ENCODE measurements at regions not wholly inside any gene's neighbourhood (a gene's known extent, or its start where the extent isn't known, plus 50 kb on each side); places are given as distances from the start of the nearest gene placed in this dataset.
"Not testable (repeated sequence)": the region's sequence is repeated elsewhere in the genome, so short reads cannot be mapped to it uniquely, and the experiment has no call there.

- not testable (repeated sequence) for H3K27me3 ChIP-seq (replicated peaks; ENCODE audit: control insufficient read depth, insufficient read depth, low read length); DNase-seq (ENCODE audit: low read depth); H3K36me3 ChIP-seq (ENCODE audit: control insufficient read depth, insufficient read depth, low read length, severe bottlenecking); H3K4me3 ChIP-seq (ENCODE audit: low read length); H3K9ac ChIP-seq (ENCODE audit: low read length); H3K9me3 ChIP-seq (ENCODE audit: control insufficient read depth, low read length); H3K4me1 ChIP-seq (ENCODE audit: control insufficient read depth, insufficient read depth, low read length)
These were observed 57.8 kb upstream of the NBPF8 start for GRCh38 chr1:120357046-120357445.

DNA sequence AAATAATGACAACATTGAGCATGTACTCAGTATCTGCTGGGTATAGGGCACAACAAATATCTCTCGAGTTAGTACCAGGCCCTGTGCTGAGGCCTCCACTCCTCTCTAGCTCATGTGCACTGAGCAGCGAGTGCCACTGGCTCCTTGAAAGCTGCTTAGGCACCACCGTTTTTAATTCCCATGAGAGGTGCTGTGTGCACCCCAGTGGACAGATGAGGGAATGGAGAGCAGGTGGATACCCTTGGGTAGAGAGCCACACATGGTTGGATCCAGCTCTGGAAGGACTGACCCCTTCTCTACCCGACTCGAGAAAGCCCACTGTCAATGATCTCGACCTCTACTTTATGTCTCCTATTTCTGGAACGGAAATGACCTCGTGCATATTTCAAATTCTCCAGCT, 58.7 kb upstream of the NBPF8 start:
- not testable (repeated sequence) for H3K4me1 ChIP-seq (ENCODE audit: control insufficient read depth, insufficient read depth, low read length); DNase-seq (ENCODE audit: low read depth); H3K9me3 ChIP-seq (ENCODE audit: control insufficient read depth, low read length); H3K4me3 ChIP-seq (ENCODE audit: low read length); H3K36me3 ChIP-seq (ENCODE audit: control insufficient read depth, insufficient read depth, low read length, severe bottlenecking); H3K9ac ChIP-seq (ENCODE audit: low read length); H3K27me3 ChIP-seq (replicated peaks; ENCODE audit: control insufficient read depth, insufficient read depth, low read length)

GRCh38 chr1:120354618-120355184, 60.1 kb upstream of the NBPF8 start:
- DNase-seq (ENCODE audit: low read depth), result peak; percentile 0
- H3K27me3 ChIP-seq (replicated peaks; ENCODE audit: control insufficient read depth, insufficient read depth, low read length); H3K4me1 ChIP-seq (ENCODE audit: control insufficient read depth, insufficient read depth, low read length); H3K36me3 ChIP-seq (ENCODE audit: control insufficient read depth, insufficient read depth, low read length, severe bottlenecking); H3K9me3 ChIP-seq (ENCODE audit: control insufficient read depth, low read length): not testable (repeated sequence)
- peak overlapping the region; percentile 64 for H3K9ac ChIP-seq (ENCODE audit: low read length)
- H3K4me3 ChIP-seq (ENCODE audit: low read length), result peak overlapping the region; percentile 61

DNA sequence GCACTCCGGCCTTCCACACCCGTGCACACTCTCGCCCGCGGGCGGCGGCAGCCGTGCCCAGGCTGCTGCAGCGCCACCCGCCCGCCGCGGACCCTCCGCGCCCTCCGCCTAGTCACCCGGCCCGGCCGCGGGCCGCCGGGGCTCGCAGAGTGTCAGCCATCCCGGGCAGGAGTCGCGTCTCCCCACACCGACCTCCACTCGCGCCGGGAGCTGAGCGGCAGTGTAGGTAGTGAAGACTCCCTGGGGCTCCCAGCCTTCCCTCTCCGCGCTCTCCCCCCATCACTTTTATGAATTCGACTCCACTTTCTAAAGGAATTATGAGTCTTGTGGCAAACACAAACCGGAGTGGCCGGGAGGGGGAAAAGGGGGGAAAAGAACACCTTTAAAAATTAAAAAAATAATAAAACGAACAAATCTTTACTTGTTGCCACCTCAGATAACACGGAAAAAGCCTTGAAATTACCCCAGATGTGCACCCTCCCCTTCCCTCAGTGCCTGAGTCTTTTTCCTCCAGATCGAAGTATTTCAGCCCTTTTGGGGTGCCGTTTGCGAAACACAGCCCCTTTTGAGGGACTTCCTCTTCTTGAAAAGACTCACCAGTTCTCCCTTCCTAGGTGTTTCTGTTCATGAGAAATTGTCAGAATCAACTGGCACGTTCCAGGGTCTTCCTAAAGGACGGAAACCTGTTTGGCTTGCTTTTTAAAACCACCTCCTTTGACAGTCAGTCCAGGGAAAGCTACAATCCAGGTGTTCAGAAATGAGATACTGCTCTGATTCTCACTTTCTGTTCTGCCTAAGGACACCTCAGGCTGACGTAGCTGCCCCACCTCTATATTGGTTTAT, 72.4 kb upstream of the NBPF8 start:
- H3K9me3 ChIP-seq (ENCODE audit: control insufficient read depth, low read length); H3K36me3 ChIP-seq (ENCODE audit: control insufficient read depth, insufficient read depth, low read length, severe bottlenecking); H3K27me3 ChIP-seq (replicated peaks; ENCODE audit: control insufficient read depth, insufficient read depth, low read length); H3K4me1 ChIP-seq (ENCODE audit: control insufficient read depth, insufficient read depth, low read length); DNase-seq (ENCODE audit: low read depth): not testable (repeated sequence)
- peak overlapping the region; percentile 79 for H3K4me3 ChIP-seq (ENCODE audit: low read length)
- peak overlapping the region; percentile 60 for H3K9ac ChIP-seq (ENCODE audit: low read length)

GRCh38 chr1:120341756-120342155, 73.1 kb upstream of the NBPF8 start:
- H3K9me3 ChIP-seq (ENCODE audit: control insufficient read depth, low read length); H3K4me1 ChIP-seq (ENCODE audit: control insufficient read depth, insufficient read depth, low read length); H3K27me3 ChIP-seq (replicated peaks; ENCODE audit: control insufficient read depth, insufficient read depth, low read length); H3K36me3 ChIP-seq (ENCODE audit: control insufficient read depth, insufficient read depth, low read length, severe bottlenecking): not testable (repeated sequence)
- H3K9ac ChIP-seq (ENCODE audit: low read length), result peak overlapping the region; percentile 77
- peak overlapping the region; percentile 79 for H3K4me3 ChIP-seq (ENCODE audit: low read length)
- peak; percentile 38 for DNase-seq (ENCODE audit: low read depth)

DNA sequence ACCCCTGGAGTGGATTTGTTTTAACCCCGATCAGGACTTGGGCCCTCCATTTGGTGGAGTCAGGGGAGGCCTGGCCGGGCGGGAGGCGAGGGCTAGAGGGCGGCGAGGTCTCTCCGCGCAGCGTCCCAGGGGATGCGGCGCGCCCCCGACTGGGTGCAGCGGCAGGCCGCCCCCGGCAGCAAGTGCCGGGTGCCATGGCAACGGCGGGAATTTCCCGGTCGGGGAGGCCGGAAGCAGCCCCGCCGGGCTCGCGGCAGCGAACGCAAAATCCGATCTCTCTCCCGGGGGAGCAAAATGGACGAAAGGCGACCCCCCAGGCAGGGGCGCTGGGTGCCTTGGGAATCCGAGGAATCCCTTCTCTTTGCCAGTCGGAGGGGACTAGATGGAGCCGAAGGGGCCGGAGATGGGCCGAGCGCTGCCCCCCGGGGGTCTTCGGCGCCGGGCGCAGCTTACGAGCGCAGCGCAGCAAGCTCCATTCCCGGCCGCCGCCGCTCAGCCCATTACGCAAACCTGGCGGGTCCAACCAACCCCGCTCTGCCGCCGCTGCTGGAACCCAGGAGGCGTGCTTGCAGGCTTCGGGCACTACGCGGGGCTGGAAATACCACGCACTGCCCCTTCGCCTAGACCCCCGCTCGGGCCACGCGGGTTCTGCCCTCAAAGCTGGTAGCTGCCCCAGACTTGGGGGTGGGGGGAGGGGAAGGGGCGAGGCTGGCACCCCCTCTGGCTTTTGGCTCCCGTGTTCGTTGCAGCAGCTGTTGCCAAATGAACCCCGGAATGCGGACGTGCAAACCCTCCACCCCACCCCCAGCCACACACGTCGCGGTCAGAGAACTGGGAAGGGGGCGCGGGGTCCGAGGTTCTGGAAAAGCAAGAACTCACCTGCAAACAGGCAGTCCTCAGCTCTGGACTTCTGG, 73.7 kb upstream of the NBPF8 start:
- H3K27me3 ChIP-seq (replicated peaks; ENCODE audit: control insufficient read depth, insufficient read depth, low read length); H3K9me3 ChIP-seq (ENCODE audit: control insufficient read depth, low read length); DNase-seq (ENCODE audit: low read depth); H3K4me1 ChIP-seq (ENCODE audit: control insufficient read depth, insufficient read depth, low read length); H3K36me3 ChIP-seq (ENCODE audit: control insufficient read depth, insufficient read depth, low read length, severe bottlenecking): not testable (repeated sequence)
- H3K9ac ChIP-seq (ENCODE audit: low read length), result peak overlapping the region; percentile 77
- peak overlapping the region; percentile 79 for H3K4me3 ChIP-seq (ENCODE audit: low read length)

DNA sequence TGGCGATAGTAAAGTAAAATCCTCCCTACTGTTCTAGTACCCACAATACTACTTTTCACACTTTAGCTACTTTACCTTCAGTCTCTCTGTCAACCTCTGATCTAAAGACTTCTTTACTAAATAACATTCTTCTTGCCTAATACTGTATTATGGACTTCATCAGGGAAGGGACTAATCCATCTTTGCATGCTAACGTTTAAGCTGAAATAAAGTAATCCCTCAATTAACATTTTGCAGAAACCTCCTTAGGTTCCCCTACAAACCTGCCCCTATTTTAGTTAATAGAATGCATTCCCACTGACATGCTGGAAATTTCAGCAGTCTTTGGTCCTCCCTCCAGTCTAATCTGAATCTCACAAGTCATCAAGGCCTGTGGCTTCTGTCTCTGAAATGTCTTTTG, 99.1 kb upstream of the NBPF8 start:
- not testable (repeated sequence) for H3K4me3 ChIP-seq (ENCODE audit: low read length); H3K4me1 ChIP-seq (ENCODE audit: control insufficient read depth, insufficient read depth, low read length); H3K9me3 ChIP-seq (ENCODE audit: control insufficient read depth, low read length); DNase-seq (ENCODE audit: low read depth); H3K36me3 ChIP-seq (ENCODE audit: control insufficient read depth, insufficient read depth, low read length, severe bottlenecking); H3K27me3 ChIP-seq (replicated peaks; ENCODE audit: control insufficient read depth, insufficient read depth, low read length); H3K9ac ChIP-seq (ENCODE audit: low read length)

- not testable (repeated sequence) for H3K36me3 ChIP-seq (ENCODE audit: control insufficient read depth, insufficient read depth, low read length, severe bottlenecking); H3K9ac ChIP-seq (ENCODE audit: low read length); H3K4me1 ChIP-seq (ENCODE audit: control insufficient read depth, insufficient read depth, low read length); DNase-seq (ENCODE audit: low read depth); H3K4me3 ChIP-seq (ENCODE audit: low read length); H3K27me3 ChIP-seq (replicated peaks; ENCODE audit: control insufficient read depth, insufficient read depth, low read length); H3K9me3 ChIP-seq (ENCODE audit: control insufficient read depth, low read length)
These were observed 102.9 kb upstream of the NBPF8 start for GRCh38 chr1:120311930-120312329.

DNA sequence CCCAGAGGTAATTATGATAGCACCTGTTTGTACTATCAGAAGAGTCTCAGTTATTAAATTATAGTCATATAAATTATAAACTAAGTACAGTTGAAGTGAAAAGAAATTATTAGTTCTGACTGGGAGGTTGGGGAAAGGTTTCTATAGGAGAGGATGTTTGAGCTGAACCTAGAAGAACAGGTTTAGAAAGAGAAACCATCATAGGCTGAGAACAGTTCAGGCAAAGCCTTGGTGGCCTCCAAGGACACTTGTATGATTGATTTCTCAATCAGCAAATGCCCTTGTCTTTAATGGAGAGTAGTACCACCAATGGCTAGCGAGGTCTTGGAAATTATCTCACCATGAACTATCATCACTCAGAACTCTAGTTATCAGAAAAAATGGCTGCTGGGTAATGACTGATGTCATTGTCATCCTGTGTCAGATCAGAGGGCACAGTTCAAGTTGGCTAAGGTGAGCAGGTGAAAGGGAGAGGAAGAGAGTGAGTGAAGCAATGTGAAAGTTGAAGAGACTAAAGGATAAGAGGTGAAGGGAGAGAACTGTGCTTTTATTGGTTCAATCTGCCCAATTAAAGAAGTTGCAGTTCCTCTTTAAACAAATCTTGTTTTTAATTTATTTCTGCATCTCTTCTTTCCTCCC, 105.8 kb upstream of the NBPF8 start:
- H3K36me3 ChIP-seq (ENCODE audit: control insufficient read depth, insufficient read depth, low read length, severe bottlenecking), result not testable (repeated sequence)

GRCh38 chr1:120305046-120305445, 109.8 kb upstream of the NBPF8 start:
- H3K9me3 ChIP-seq (ENCODE audit: control insufficient read depth, low read length); H3K4me3 ChIP-seq (ENCODE audit: low read length); H3K4me1 ChIP-seq (ENCODE audit: control insufficient read depth, insufficient read depth, low read length); H3K27me3 ChIP-seq (replicated peaks; ENCODE audit: control insufficient read depth, insufficient read depth, low read length); H3K36me3 ChIP-seq (ENCODE audit: control insufficient read depth, insufficient read depth, low read length, severe bottlenecking); H3K9ac ChIP-seq (ENCODE audit: low read length); DNase-seq (ENCODE audit: low read depth): not testable (repeated sequence)

More for the DNA sequence above, 105.8 kb upstream of the NBPF8 start:
- not testable (repeated sequence) for DNase-seq (ENCODE audit: low read depth); H3K27me3 ChIP-seq (replicated peaks; ENCODE audit: control insufficient read depth, insufficient read depth, low read length); H3K9me3 ChIP-seq (ENCODE audit: control insufficient read depth, low read length); H3K4me3 ChIP-seq (ENCODE audit: low read length); H3K4me1 ChIP-seq (ENCODE audit: control insufficient read depth, insufficient read depth, low read length); H3K9ac ChIP-seq (ENCODE audit: low read length)

GRCh38 chr1:120304341-120304740, 110.5 kb upstream of the NBPF8 start:
- not testable (repeated sequence) for H3K4me1 ChIP-seq (ENCODE audit: control insufficient read depth, insufficient read depth, low read length); H3K9ac ChIP-seq (ENCODE audit: low read length); H3K36me3 ChIP-seq (ENCODE audit: control insufficient read depth, insufficient read depth, low read length, severe bottlenecking); H3K27me3 ChIP-seq (replicated peaks; ENCODE audit: control insufficient read depth, insufficient read depth, low read length); H3K4me3 ChIP-seq (ENCODE audit: low read length); DNase-seq (ENCODE audit: low read depth); H3K9me3 ChIP-seq (ENCODE audit: control insufficient read depth, low read length)

All from adipocyte (in vitro differentiated cells).